VCaP (cell line): ENCODE measurements at regions not wholly inside any gene's neighbourhood (a gene's known extent, or its start where the extent isn't known, plus 50 kb on each side); places are given as distances from the start of the nearest gene placed in this dataset.

Experiments
- H3K27ac ChIP-seq: fragments of 450-650 bp; 2 replicates; pipeline ENCODE4 v1.5.1; 2017
- TF ChIP-seq, protein P1 (sequence below): fragments of 450-650 bp; conservative IDR thresholded peaks from 2 replicates; pipeline ENCODE4 v1.5.1; 2017; ENCODE audit warnings: mild to moderate bottlenecking, moderate library complexity

DNA sequence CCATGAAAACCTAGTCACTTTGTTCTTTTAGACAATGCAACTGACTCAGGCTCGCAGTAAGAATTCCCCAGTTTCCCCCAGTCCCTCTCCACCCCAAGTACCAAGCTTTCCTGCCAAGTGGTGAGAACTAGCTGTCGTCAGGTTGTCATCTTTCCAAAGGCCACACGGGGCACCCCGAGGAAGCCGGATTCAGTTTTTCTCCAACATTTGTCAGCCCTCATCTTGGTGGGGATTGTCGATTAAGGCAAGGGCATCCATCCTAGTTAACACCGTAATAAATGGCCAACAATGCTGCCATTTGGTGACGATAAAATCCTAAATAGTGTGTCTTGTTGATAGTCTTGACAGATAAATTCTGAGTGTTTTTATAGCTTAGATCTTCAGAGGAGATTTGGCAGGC is 55.9 kb upstream of the PROX1 start:
- TF ChIP-seq, protein P1, sequence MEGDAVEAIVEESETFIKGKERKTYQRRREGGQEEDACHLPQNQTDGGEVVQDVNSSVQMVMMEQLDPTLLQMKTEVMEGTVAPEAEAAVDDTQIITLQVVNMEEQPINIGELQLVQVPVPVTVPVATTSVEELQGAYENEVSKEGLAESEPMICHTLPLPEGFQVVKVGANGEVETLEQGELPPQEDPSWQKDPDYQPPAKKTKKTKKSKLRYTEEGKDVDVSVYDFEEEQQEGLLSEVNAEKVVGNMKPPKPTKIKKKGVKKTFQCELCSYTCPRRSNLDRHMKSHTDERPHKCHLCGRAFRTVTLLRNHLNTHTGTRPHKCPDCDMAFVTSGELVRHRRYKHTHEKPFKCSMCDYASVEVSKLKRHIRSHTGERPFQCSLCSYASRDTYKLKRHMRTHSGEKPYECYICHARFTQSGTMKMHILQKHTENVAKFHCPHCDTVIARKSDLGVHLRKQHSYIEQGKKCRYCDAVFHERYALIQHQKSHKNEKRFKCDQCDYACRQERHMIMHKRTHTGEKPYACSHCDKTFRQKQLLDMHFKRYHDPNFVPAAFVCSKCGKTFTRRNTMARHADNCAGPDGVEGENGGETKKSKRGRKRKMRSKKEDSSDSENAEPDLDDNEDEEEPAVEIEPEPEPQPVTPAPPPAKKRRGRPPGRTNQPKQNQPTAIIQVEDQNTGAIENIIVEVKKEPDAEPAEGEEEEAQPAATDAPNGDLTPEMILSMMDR, result no peak; the same call in 1 of the 2 replicates
- H3K27ac ChIP-seq, result no peak overlapping the region

- no peak overlapping the region for H3K27ac ChIP-seq
- TF ChIP-seq, protein P1, result no peak
Measured at GRCh38 chr1:213933336-213933735, 54.4 kb upstream of the PROX1 start.

DNA sequence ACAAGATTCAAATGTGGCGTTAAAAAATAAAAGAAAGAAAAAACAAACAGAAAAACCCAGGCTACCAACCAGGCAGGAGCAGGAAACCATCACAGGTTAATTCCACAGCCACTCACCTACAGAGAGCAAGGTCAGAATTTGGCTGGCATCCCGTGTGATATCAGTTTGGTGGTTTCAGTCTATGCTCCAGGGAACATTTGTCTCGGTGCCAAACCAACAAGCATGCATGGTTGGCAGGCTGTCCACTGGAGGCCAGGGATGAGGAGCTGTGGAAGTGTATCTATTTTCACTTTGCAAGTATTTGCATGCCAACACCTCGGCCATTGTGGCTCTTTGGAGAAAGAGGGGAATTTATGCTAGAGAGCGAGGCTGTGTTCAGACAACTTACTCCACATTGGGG is 53.1 kb upstream of the PROX1 start:
- no peak overlapping the region for H3K27ac ChIP-seq
- TF ChIP-seq, protein P1, result no peak

DNA sequence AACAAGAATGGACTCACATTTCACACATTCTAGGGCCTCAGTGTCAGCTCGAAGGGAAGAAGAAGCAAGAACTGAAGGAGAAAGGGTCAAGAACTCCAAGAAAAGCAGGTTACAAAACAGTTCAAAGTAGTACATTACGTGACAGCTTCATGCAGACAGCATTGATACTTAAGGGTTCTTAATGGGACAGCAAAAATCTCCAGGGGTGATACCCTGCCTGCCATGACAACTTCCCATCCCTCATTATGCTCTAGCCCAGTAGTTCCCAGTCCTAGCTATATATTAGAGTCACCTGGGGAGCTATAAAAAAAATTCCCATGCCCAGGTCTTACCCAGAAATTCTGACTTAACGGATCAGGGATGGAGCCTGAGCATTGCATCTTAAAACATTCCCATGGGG is 51.2 kb upstream of the PROX1 start:
- H3K27ac ChIP-seq, result no peak overlapping the region

More for the DNA sequence above, 51.2 kb upstream of the PROX1 start:
- TF ChIP-seq, protein P1, result no peak
